Brain microvascular endothelial cell (primary cell): ENCODE measurements at regions not wholly inside any gene's neighbourhood (a gene's known extent, or its start where the extent isn't known, plus 50 kb on each side); places are given as distances from the start of the nearest gene placed in this dataset.

Experiments
- DNase-seq: peaks from one replicate; pipeline ENCODE4 v3.0.0-alpha.2; 2020
- H3K27ac ChIP-seq: fragments of 250-450 bp; sonication (Bioruptor Pico); 2 replicates; pipeline ENCODE4 v1.5.1; 2020; ENCODE audit warnings: mild to moderate bottlenecking, moderate library complexity
- H3K27me3 ChIP-seq: fragments of 250-450 bp; sonication (Bioruptor Pico); replicated peaks from 2 replicates; pipeline ENCODE4 v1.5.1; 2020; ENCODE audit warnings: mild to moderate bottlenecking
- H3K36me3 ChIP-seq: fragments of 250-450 bp; sonication (Bioruptor Pico); replicated peaks from 2 replicates; pipeline ENCODE4 v1.5.1; 2020; ENCODE audit warnings: mild to moderate bottlenecking
- H3K4me3 ChIP-seq: 2 replicates; pipeline ENCODE4 v1.5.1; 2011; ENCODE audit warnings: low read depth, mild to moderate bottlenecking, control low read depth, low read length, moderate library complexity
- in situ Hi-C: cut with HindIII; loops from 2 replicates; pipeline ENCODE4 v1.10.0; 2017; ENCODE audit warnings: low sequenced_read_pairs, low pct_ligation_motif_present
- TF ChIP-seq, protein P1 (sequence below): IDR thresholded peaks from 2 replicates; pipeline ENCODE4 v1.5.1; 2011; ENCODE audit warnings: low read depth, mild to moderate bottlenecking, moderate library complexity, low read length, control low read depth, inconsistent platforms; ENCODE audit errors: missing control alignments

DNA sequence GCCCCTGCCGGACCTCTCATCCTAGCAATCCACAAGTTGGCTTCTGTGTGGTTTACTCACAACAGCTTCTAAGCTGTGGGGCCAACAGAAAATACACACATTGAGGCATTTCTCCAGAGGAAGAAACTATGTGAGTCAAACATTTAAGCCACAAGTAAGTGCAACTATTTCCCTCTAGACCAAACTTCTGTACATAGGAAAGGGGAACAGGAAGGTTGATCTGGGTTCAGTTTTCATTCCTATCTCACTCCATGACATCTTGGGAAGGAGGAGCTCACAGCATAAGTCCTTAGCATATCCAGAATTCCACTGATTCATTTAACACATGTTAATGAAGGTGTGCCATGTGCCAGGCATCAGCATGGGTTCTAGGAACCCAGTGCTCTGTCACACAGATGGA, 72.8 kb upstream of the PICALM start:
- no peak for DNase-seq
- H3K27ac ChIP-seq, result no peak overlapping the region
- H3K4me3 ChIP-seq, result no peak overlapping the region
- H3K27me3 ChIP-seq, result no peaks in the 10 kb centered on the region
- no peaks in the 10 kb centered on the region for H3K36me3 ChIP-seq
- TF ChIP-seq, protein P1, sequence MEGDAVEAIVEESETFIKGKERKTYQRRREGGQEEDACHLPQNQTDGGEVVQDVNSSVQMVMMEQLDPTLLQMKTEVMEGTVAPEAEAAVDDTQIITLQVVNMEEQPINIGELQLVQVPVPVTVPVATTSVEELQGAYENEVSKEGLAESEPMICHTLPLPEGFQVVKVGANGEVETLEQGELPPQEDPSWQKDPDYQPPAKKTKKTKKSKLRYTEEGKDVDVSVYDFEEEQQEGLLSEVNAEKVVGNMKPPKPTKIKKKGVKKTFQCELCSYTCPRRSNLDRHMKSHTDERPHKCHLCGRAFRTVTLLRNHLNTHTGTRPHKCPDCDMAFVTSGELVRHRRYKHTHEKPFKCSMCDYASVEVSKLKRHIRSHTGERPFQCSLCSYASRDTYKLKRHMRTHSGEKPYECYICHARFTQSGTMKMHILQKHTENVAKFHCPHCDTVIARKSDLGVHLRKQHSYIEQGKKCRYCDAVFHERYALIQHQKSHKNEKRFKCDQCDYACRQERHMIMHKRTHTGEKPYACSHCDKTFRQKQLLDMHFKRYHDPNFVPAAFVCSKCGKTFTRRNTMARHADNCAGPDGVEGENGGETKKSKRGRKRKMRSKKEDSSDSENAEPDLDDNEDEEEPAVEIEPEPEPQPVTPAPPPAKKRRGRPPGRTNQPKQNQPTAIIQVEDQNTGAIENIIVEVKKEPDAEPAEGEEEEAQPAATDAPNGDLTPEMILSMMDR, result no peak
- in situ Hi-C loops, result no loop called here

DNA sequence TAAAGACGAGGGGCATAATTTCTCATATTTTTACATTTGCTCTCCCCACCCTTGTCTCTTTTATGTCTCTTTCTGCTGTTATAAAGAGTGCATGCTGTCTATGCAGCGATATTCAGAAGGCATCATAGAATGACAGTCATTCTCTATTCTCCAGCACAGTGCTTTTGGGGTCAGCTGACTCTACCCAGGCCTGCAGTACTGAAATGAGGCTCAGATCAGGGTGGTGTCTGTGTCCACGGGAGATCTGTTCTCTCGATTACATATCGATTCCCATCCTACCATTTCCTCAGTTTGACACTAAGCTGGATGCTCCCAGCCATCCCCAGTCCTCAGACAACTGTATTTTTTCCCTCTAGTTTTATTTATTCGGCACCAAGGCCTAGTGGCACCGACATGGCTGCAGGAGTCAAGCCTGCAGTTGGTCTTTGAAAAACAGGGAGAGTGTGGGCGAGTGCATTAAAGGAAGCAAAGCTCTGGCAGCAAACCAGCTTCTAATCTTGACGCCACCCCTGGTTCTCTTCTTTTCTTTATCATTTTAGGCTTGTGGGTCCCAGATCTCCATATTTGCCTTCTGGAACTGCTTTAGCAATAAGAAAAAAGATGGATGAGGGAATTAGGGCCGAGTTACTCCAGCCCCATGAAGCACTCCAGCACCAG, 71.6 kb upstream of the PICALM start:
- TF ChIP-seq, protein P1, result no peak
- no peaks in the 10 kb centered on the region for H3K27me3 ChIP-seq
- in situ Hi-C loops, result no loop called here
- no peak overlapping the region for H3K4me3 ChIP-seq
- H3K36me3 ChIP-seq, result no peaks in the 10 kb centered on the region
- DNase-seq, result no peak
- H3K27ac ChIP-seq, result no peak overlapping the region

DNA sequence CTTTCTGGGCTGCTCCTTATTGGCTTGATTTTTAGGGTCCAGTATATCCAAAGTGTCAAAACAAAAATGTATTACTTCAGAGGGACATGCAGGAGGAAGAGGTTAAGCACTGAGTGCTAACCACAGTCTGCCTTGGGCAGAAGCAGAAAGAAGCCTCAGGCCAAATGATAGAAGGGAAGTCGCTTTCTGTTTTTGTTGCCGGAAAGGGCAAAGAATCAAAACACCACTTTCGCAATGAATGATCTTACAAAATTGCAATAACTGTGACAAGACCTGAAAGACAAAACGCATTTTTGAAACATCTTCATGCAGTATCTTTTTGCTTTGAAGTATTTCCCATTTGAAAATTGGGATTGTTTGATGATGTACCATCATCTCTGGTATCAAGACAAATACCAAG, 70.1 kb upstream of the PICALM start:
- H3K4me3 ChIP-seq, result no peak overlapping the region
- H3K36me3 ChIP-seq, result no peaks in the 10 kb centered on the region
- TF ChIP-seq, protein P1, result no peak
- H3K27ac ChIP-seq, result no peak overlapping the region
- no peak for DNase-seq
- H3K27me3 ChIP-seq, result no peaks in the 10 kb centered on the region
- in situ Hi-C loops, result no loop called here

DNA sequence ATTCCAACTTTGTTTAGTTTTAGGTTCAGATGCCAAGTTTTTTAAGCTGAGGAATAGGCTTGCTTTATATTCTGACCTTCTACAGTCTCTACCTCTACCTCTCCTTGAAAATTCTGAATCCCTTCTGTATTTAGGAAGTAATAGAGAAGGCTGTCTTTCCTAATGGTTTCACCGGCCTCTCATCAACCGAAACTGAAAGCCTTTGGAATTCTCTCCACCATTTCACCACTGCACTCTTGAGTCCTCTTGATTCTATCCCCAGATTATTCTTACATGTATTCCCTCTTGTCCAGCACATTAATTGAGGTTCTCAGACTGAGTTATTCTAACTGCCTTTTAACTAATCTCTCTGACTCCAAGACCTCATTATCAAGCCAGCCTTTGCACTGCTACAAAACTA, 67.7 kb upstream of the PICALM start:
- DNase-seq, result no peak
- in situ Hi-C loops, result no loop called here
- H3K4me3 ChIP-seq, result no peak overlapping the region
- no peaks in the 10 kb centered on the region for H3K36me3 ChIP-seq
- TF ChIP-seq, protein P1, result no peak
- H3K27ac ChIP-seq, result no peak overlapping the region
- no peaks in the 10 kb centered on the region for H3K27me3 ChIP-seq

DNA sequence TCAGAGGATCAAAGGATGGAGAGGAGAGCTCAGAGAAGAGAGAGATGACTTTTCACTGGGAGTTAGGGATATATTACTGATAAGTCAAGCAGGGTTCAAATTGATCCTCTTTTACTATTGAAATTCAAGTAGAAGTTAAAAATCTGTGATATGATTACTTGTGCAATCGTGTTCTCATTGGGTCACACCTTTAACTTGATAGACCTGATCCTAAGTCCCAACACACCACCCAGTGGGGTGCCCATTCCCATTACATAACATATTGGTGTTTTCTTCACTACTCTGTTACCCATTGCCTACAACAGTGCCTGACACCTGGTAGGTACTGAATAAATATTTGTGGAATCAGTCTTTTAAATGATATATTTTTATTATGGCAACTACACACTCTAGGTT, 66.4 kb upstream of the PICALM start:
- Histone ChIP-seq H3K27me3 (no peaks in the 10 kb centered on the region), H3K36me3 (no peaks in the 10 kb centered on the region), H3K27ac (no peak overlapping the region), H3K4me3 (no peak overlapping the region)
- in situ Hi-C loops, result no loop called here
- DNase-seq, result no peak
- TF ChIP-seq, protein P1, result no peak
